ENCODE measurements at regions not wholly inside any gene's neighbourhood (a gene's known extent, or its start where the extent isn't known, plus 50 kb on each side); places are given as distances from the start of the nearest gene placed in this dataset.
"Not testable (repeated sequence)": the region's sequence is repeated elsewhere in the genome, so short reads cannot be mapped to it uniquely, and the experiment has no call there.

- not testable (repeated sequence) for TF ChIP-seq CTCF, POLR2A, POLR2AphosphoS5 (IDR thresholded peaks at IDR 0.05)
These were observed 229.9 kb upstream of the MCHR2 start for GRCh38 chr6:100223952-100224351.

Data from prostate gland (tissue), 2 donors.